Liver (tissue), 8 donors: ENCODE measurements at regions not wholly inside any gene's neighbourhood (a gene's known extent, or its start where the extent isn't known, plus 50 kb on each side); places are given as distances from the start of the nearest gene placed in this dataset.

Source experiments
- DNase-seq: peaks from one replicate; pipeline ENCODE4 v3.0.0-alpha.2; 2017; ENCODE audit warnings: low spot score
- H3K27ac ChIP-seq, 2 donors: one replicate each; pipeline ENCODE4 v1.7.0; 2013; ENCODE audit warnings: inconsistent platforms in 2 of 2, low read length in 2 of 2, control low read depth in 1 of 2, low read depth in 1 of 2, mild to moderate bottlenecking in 1 of 2
- H3K27me3 ChIP-seq, 4 donors: one replicate each; pipeline versions ENCODE4 v1.6.1 to v1.7.0; 2013; ENCODE audit warnings: low read length in 3 of 4, inconsistent platforms in 1 of 4, mild to moderate bottlenecking in 1 of 4, moderate library complexity in 1 of 4; ENCODE audit not compliant: control insufficient read depth in 4 of 4, insufficient read depth in 4 of 4
- H3K36me3 ChIP-seq, 4 donors: one replicate each; pipeline versions ENCODE4 v1.6.1 to v1.7.0; 2013; ENCODE audit warnings: low read length in 3 of 4, mild to moderate bottlenecking in 3 of 4, low read depth in 1 of 4, moderate library complexity in 1 of 4; ENCODE audit not compliant: control insufficient read depth in 4 of 4, insufficient read depth in 3 of 4
- H3K4me1 ChIP-seq, 4 donors: one replicate each; pipeline versions ENCODE4 v1.6.1 to v1.7.0; 2013; ENCODE audit warnings: low read length in 3 of 4, mild to moderate bottlenecking in 3 of 4, moderate library complexity in 1 of 4; ENCODE audit not compliant: control insufficient read depth in 4 of 4, insufficient read depth in 4 of 4
- H3K4me3 ChIP-seq, 3 donors: one replicate each; pipeline versions ENCODE4 v1.6.1 to v1.7.0; 2013; ENCODE audit warnings: low read length in 3 of 3, control low read depth in 1 of 3, low read depth in 1 of 3, mild to moderate bottlenecking in 1 of 3
- H3K9ac ChIP-seq, 2 donors: one replicate each; pipeline ENCODE4 v1.7.0; 2013; ENCODE audit warnings: low read length in 2 of 2, mild to moderate bottlenecking in 2 of 2, moderate library complexity in 2 of 2, control low read depth in 1 of 2, low read depth in 1 of 2
- H3K9me3 ChIP-seq, 4 donors: one replicate each; pipeline versions ENCODE4 v1.6.1 to v1.7.0; 2013; ENCODE audit warnings: low read length in 3 of 4; ENCODE audit not compliant: control insufficient read depth in 4 of 4
- EGR1 ChIP-seq, 2 donors: IDR thresholded peaks; 2 replicates each; pipeline ENCODE4 v1.6.1; 2016 to 2018; ENCODE audit warnings: antibody characterized with exemption in 2 of 2, low read depth in 2 of 2
- FOXA1 ChIP-seq: IDR thresholded peaks from 2 replicates; pipeline ENCODE4 v1.6.1; 2016; ENCODE audit warnings: antibody characterized with exemption
- FOXA2 ChIP-seq: IDR thresholded peaks from 2 replicates; pipeline ENCODE4 v1.6.1; 2016; ENCODE audit warnings: antibody characterized with exemption
- GABPA ChIP-seq, 2 donors: IDR thresholded peaks in 1 of 2; conservative IDR thresholded peaks in 1 of 2; 2 replicates each; pipeline ENCODE4 v1.6.1; 2016; ENCODE audit warnings: antibody characterized with exemption in 2 of 2, mild to moderate bottlenecking in 1 of 2, moderate library complexity in 1 of 2
- HNF4A ChIP-seq, 2 donors: conservative IDR thresholded peaks; 2 replicates each; pipeline ENCODE4 v1.6.1; 2016; ENCODE audit warnings: antibody characterized with exemption in 2 of 2, mild to moderate bottlenecking in 2 of 2
- HNF4G ChIP-seq: IDR thresholded peaks from 2 replicates; pipeline ENCODE4 v1.6.1; 2016; ENCODE audit warnings: antibody characterized with exemption
- JUND ChIP-seq, 2 donors: IDR thresholded peaks; 2 replicates each; pipeline ENCODE4 v1.6.1; 2016; ENCODE audit warnings: antibody characterized with exemption in 2 of 2
- NR2F2 ChIP-seq: IDR thresholded peaks from 2 replicates; pipeline ENCODE4 v1.6.1; 2016; ENCODE audit warnings: antibody characterized with exemption
- RAD21 ChIP-seq, 2 donors: IDR thresholded peaks; 2 replicates each; pipeline ENCODE4 v1.6.1; 2016; ENCODE audit warnings: antibody characterized with exemption in 2 of 2, mild to moderate bottlenecking in 2 of 2
- RXRA ChIP-seq, 2 donors: IDR thresholded peaks; 2 replicates each; pipeline ENCODE4 v1.6.1; 2017 to 2018; ENCODE audit warnings: antibody characterized with exemption in 2 of 2, mild to moderate bottlenecking in 1 of 2
- SP1 ChIP-seq: IDR thresholded peaks from 2 replicates; pipeline ENCODE4 v1.6.1; 2018; ENCODE audit warnings: antibody characterized with exemption, mild to moderate bottlenecking
- TAF1 ChIP-seq: conservative IDR thresholded peaks from 2 replicates; pipeline ENCODE4 v1.6.1; 2016; ENCODE audit warnings: antibody characterized with exemption, mild to moderate bottlenecking
- YY1 ChIP-seq: IDR thresholded peaks from 2 replicates; pipeline ENCODE4 v1.6.1; 2016; ENCODE audit warnings: antibody characterized with exemption, mild to moderate bottlenecking
- WGBS: extraction: QIAGEN DNeasy Blood & Tissue Kit; methylation state at CpG from one replicate; pipeline ENCODE4 v1.1.7; 2013; 5-methylcytosine and 5-hydroxymethylcytosine counted together
- TF ChIP-seq, protein P1 (sequence below): IDR thresholded peaks from 2 replicates; pipeline ENCODE4 v1.6.1; 2016; ENCODE audit warnings: antibody characterized with exemption, mild to moderate bottlenecking
- TF ChIP-seq, protein P2 (sequence below): IDR thresholded peaks from 2 replicates; pipeline ENCODE4 v1.6.1; 2016; ENCODE audit warnings: antibody characterized with exemption
- TF ChIP-seq, protein P3 (sequence below): fragments of 150-350 bp; IDR thresholded peaks from 2 replicates; pipeline ENCODE4 v1.5.1; 2017; ENCODE audit warnings: improper control_type of control experiment, low read depth, low read length; ENCODE audit not compliant: missing input control
- TF ChIP-seq, protein P4 (sequence below): IDR thresholded peaks from 2 replicates; pipeline ENCODE4 v1.6.1; 2016; ENCODE audit warnings: antibody characterized with exemption
- TF ChIP-seq, protein P5 (sequence below): IDR thresholded peaks from 2 replicates; pipeline ENCODE4 v1.6.1; 2016; ENCODE audit warnings: antibody characterized with exemption
- donor health status: healthy.
- donor health status: healthy.
- donor health status: healthy.
- donor health status: healthy.
- donor health status: healthy.

DNA sequence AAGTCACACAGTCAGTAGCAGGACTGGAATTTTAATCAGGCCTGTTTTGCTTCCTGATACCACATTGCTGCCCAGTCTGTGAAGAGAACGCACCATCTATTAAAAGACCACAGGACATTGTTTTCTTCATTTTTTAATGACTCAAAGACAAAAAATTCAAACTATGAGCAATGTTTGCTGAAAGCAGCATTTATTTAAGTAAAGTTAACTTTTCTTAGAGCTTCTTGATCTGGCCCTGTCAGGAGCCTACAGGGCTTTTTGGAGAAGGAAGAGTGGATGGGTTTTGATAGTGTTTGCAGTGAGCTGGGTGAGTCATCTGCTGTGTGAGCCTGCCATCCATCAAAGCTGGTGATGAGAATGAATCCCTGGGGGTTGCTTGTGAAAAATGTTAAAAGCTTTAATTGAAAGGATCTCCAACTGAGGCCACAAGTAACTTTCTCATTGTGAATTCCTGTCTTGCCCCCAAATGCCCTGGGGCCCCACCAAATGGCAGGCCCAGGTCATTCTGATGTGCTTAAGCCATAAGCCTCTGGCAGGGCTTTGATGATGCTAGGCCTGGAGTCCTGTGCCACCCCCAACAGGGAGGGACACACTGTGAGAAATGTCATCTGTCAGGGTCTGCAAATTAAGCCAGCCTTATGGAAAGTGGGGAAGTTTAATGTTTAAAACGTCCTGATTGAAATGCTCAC, 136.2 kb upstream of the PFN2 start:
- Histone ChIP-seq H3K36me3 (no peaks in the 10 kb centered on the region), H3K4me3 (no peak overlapping the region), H3K27me3 (no peaks in the 10 kb centered on the region), H3K9ac (no peak overlapping the region), H3K4me1 (no peaks in the 10 kb centered on the region), H3K9me3 (no peaks in the 10 kb centered on the region), H3K27ac (no peak overlapping the region)
- TF ChIP-seq, protein P1, sequence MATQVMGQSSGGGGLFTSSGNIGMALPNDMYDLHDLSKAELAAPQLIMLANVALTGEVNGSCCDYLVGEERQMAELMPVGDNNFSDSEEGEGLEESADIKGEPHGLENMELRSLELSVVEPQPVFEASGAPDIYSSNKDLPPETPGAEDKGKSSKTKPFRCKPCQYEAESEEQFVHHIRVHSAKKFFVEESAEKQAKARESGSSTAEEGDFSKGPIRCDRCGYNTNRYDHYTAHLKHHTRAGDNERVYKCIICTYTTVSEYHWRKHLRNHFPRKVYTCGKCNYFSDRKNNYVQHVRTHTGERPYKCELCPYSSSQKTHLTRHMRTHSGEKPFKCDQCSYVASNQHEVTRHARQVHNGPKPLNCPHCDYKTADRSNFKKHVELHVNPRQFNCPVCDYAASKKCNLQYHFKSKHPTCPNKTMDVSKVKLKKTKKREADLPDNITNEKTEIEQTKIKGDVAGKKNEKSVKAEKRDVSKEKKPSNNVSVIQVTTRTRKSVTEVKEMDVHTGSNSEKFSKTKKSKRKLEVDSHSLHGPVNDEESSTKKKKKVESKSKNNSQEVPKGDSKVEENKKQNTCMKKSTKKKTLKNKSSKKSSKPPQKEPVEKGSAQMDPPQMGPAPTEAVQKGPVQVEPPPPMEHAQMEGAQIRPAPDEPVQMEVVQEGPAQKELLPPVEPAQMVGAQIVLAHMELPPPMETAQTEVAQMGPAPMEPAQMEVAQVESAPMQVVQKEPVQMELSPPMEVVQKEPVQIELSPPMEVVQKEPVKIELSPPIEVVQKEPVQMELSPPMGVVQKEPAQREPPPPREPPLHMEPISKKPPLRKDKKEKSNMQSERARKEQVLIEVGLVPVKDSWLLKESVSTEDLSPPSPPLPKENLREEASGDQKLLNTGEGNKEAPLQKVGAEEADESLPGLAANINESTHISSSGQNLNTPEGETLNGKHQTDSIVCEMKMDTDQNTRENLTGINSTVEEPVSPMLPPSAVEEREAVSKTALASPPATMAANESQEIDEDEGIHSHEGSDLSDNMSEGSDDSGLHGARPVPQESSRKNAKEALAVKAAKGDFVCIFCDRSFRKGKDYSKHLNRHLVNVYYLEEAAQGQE = no peak
- TF ChIP-seq GABPA (IDR thresholded peaks at IDR 0.05 in 1 of 2, conservative IDR thresholded peaks at IDR 0.05 in 1 of 2) (no peak), YY1 (no peak), HNF4G (no peak), NR2F2 (no peak), RXRA (IDR thresholded peaks at IDR 0.05) (no peak), FOXA1 (no peak), JUND (IDR thresholded peaks at IDR 0.05) (no peak), FOXA2 (no peak), TAF1 (no peak), HNF4A (conservative IDR thresholded peaks at IDR 0.05) (no peak), SP1 (no peak), EGR1 (IDR thresholded peaks at IDR 0.05; ENCODE audit: low read depth in 2 of 2) (no peak), RAD21 (IDR thresholded peaks at IDR 0.05) (no peak)
- TF ChIP-seq, protein P2, sequence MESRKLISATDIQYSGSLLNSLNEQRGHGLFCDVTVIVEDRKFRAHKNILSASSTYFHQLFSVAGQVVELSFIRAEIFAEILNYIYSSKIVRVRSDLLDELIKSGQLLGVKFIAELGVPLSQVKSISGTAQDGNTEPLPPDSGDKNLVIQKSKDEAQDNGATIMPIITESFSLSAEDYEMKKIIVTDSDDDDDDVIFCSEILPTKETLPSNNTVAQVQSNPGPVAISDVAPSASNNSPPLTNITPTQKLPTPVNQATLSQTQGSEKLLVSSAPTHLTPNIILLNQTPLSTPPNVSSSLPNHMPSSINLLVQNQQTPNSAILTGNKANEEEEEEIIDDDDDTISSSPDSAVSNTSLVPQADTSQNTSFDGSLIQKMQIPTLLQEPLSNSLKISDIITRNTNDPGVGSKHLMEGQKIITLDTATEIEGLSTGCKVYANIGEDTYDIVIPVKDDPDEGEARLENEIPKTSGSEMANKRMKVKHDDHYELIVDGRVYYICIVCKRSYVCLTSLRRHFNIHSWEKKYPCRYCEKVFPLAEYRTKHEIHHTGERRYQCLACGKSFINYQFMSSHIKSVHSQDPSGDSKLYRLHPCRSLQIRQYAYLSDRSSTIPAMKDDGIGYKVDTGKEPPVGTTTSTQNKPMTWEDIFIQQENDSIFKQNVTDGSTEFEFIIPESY = no peak
- TF ChIP-seq, protein P3, sequence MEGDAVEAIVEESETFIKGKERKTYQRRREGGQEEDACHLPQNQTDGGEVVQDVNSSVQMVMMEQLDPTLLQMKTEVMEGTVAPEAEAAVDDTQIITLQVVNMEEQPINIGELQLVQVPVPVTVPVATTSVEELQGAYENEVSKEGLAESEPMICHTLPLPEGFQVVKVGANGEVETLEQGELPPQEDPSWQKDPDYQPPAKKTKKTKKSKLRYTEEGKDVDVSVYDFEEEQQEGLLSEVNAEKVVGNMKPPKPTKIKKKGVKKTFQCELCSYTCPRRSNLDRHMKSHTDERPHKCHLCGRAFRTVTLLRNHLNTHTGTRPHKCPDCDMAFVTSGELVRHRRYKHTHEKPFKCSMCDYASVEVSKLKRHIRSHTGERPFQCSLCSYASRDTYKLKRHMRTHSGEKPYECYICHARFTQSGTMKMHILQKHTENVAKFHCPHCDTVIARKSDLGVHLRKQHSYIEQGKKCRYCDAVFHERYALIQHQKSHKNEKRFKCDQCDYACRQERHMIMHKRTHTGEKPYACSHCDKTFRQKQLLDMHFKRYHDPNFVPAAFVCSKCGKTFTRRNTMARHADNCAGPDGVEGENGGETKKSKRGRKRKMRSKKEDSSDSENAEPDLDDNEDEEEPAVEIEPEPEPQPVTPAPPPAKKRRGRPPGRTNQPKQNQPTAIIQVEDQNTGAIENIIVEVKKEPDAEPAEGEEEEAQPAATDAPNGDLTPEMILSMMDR = no peak
- TF ChIP-seq, protein P4, sequence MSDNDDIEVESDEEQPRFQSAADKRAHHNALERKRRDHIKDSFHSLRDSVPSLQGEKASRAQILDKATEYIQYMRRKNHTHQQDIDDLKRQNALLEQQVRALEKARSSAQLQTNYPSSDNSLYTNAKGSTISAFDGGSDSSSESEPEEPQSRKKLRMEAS = no peak
- TF ChIP-seq, protein P5, sequence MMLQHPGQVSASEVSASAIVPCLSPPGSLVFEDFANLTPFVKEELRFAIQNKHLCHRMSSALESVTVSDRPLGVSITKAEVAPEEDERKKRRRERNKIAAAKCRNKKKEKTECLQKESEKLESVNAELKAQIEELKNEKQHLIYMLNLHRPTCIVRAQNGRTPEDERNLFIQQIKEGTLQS = no peak
- WGBS = 65% methylated on average over 2 of the region's 2 CpGs
- DNase-seq = no peak
